ENCODE measurements at regions not wholly inside any gene's neighbourhood (a gene's known extent, or its start where the extent isn't known, plus 50 kb on each side); places are given as distances from the start of the nearest gene placed in this dataset.

DNA sequence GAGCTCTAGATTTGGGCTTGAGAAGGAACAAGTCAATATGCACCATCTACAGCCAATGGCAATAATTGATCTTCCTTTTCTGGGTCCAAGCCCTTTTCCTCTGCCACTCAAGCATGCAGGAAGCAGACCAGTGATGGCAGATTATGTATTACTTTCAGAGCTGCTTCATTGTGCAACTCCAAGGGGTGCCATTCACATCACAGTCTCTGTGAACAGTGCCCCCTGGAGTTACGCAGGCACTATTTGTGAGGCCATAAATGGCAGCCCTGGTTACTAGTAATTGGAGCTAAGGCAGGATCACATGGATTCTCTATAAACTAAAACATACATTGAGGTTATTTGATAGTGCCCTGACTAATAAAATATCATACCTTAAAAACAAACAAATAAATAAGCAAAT lies 313.4 kb upstream of the SLC7A11 start:
- no peak overlapping the region for H3K27ac ChIP-seq (ENCODE audit: insufficient read depth, low read depth, low read length)
- no peaks in the 10 kb centered on the region for H3K79me2 ChIP-seq (ENCODE audit: control insufficient read depth, insufficient read depth, low read length)
- no peaks in the 10 kb centered on the region for H4K20me1 ChIP-seq (replicated peaks; ENCODE audit: control insufficient read depth, extremely low read depth, insufficient read depth, low read length)
- H3K9me3 ChIP-seq (replicated peaks; ENCODE audit: control insufficient read depth, insufficient read depth, low read length), result no peaks in the 10 kb centered on the region
- DNase-seq (ENCODE audit: low read depth, low spot score) (no peak), FAIRE-seq (peak; percentile 59)
- BruUV-seq (replicated peaks), result no TSS peak
- H3K4me2 ChIP-seq (ENCODE audit: insufficient read depth, low read length), result no peak overlapping the region
- H3K36me3 ChIP-seq (ENCODE audit: control insufficient read depth in 2 of 2, extremely low read depth in 1 of 2, insufficient read depth in 2 of 2, low read length in 2 of 2), result no peaks in the 10 kb centered on the region
- POLR2A ChIA-PET, result no interaction called here
- H2AFZ ChIP-seq (ENCODE audit: low read depth, low read length), result no peak overlapping the region
- CTCF ChIA-PET, result interaction anchor here (0.6 to 1.3 kb wide), 18 partner anchors 12 to 1430 kb away, joined by 3 to 7 read pairs (median 3); partner anchors contain the start of gene SLC7A11
- TF ChIP-seq GATA2 (IDR thresholded peaks at IDR 0.05; ENCODE audit: insufficient read depth, insufficient read length, low read depth, low read length), result no peak
- TF ChIP-seq, protein P1, sequence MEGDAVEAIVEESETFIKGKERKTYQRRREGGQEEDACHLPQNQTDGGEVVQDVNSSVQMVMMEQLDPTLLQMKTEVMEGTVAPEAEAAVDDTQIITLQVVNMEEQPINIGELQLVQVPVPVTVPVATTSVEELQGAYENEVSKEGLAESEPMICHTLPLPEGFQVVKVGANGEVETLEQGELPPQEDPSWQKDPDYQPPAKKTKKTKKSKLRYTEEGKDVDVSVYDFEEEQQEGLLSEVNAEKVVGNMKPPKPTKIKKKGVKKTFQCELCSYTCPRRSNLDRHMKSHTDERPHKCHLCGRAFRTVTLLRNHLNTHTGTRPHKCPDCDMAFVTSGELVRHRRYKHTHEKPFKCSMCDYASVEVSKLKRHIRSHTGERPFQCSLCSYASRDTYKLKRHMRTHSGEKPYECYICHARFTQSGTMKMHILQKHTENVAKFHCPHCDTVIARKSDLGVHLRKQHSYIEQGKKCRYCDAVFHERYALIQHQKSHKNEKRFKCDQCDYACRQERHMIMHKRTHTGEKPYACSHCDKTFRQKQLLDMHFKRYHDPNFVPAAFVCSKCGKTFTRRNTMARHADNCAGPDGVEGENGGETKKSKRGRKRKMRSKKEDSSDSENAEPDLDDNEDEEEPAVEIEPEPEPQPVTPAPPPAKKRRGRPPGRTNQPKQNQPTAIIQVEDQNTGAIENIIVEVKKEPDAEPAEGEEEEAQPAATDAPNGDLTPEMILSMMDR (IDR thresholded peaks at IDR 0.05; ENCODE audit: extremely low read depth in 1 of 2, insufficient read depth in 1 of 2, low read depth in 1 of 2, low read length in 2 of 2), result peak; percentile 20 to 23
- H3K9ac ChIP-seq (replicated peaks; ENCODE audit: extremely low read depth, insufficient read depth, low read length), result no peak overlapping the region
- no peaks in the 10 kb centered on the region for H3K4me1 ChIP-seq (ENCODE audit: control insufficient read depth, extremely low read depth, insufficient read depth, low read length)
- H3K4me3 ChIP-seq (replicated peaks in 1 of 3; ENCODE audit: insufficient read depth in 1 of 3, low read depth in 1 of 3, low read length in 3 of 3), result no peak overlapping the region
- dilution Hi-C loops (cut with MboI; ENCODE audit: extremely low pct_ligation_motif_present, low sequenced_read_pairs) (no loop called here), intact Hi-C loops (cut with micrococcal nuclease) (no loop called here)
- H3K27me3 ChIP-seq (ENCODE audit: control insufficient read depth in 2 of 2, insufficient read depth in 2 of 2, low read length in 2 of 2), result no peaks in the 10 kb centered on the region
- no peaks in the 10 kb centered on the region for H3K9me1 ChIP-seq (replicated peaks; ENCODE audit: control insufficient read depth, extremely low read depth, insufficient read depth, low read length)

DNA sequence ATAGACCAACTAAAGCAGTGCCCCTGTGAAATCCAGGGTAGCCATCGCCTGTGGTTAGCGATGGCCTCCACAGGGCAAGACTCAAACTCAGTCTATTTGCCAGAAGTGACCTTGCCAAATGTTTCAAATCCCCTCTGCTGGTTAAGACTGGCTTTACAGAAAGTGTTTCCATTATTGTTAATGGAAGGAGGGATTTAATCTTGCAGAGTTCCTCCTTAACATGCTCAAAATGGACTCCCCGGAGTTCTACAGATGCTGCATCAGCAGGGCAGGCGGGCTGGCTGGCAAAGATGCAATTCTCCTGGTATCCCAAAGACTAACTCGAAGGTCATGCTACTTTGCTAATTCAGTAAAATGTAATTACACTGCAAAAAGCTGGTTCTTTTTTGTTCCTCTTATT lies 313.0 kb upstream of the SLC7A11 start:
- Histone ChIP-seq H3K4me3 (replicated peaks in 1 of 3; ENCODE audit: insufficient read depth in 1 of 3, low read depth in 1 of 3, low read length in 3 of 3) (no peak overlapping the region), H3K9me1 (replicated peaks; ENCODE audit: control insufficient read depth, extremely low read depth, insufficient read depth, low read length) (no peaks in the 10 kb centered on the region), H3K79me2 (ENCODE audit: control insufficient read depth, insufficient read depth, low read length) (no peaks in the 10 kb centered on the region), H2AFZ (ENCODE audit: low read depth, low read length) (no peak overlapping the region), H3K9me3 (replicated peaks; ENCODE audit: control insufficient read depth, insufficient read depth, low read length) (no peaks in the 10 kb centered on the region), H3K4me2 (ENCODE audit: insufficient read depth, low read length) (no peak overlapping the region), H3K27ac (ENCODE audit: insufficient read depth, low read depth, low read length) (no peak overlapping the region), H3K4me1 (ENCODE audit: control insufficient read depth, extremely low read depth, insufficient read depth, low read length) (no peaks in the 10 kb centered on the region), H3K9ac (replicated peaks; ENCODE audit: extremely low read depth, insufficient read depth, low read length) (no peak overlapping the region), H4K20me1 (replicated peaks; ENCODE audit: control insufficient read depth, extremely low read depth, insufficient read depth, low read length) (no peaks in the 10 kb centered on the region), H3K27me3 (ENCODE audit: control insufficient read depth in 2 of 2, insufficient read depth in 2 of 2, low read length in 2 of 2) (no peaks in the 10 kb centered on the region), H3K36me3 (ENCODE audit: control insufficient read depth in 2 of 2, extremely low read depth in 1 of 2, insufficient read depth in 2 of 2, low read length in 2 of 2) (no peaks in the 10 kb centered on the region)
- FAIRE-seq (no peak), DNase-seq (ENCODE audit: low read depth, low spot score) (no peak)
- ChIA-PET CTCF (interaction anchor here (0.8 to 1.3 kb wide), 17 partner anchors 12 to 1430 kb away, joined by 3 to 7 read pairs (median 3); partner anchors contain the start of gene SLC7A11), POLR2A (no interaction called here)
- no TSS peak for BruUV-seq (replicated peaks)
- TF ChIP-seq FOS (IDR thresholded peaks at IDR 0.05; ENCODE audit: borderline replicate concordance, insufficient read depth, low read length) (no peak), EZH2 (IDR thresholded peaks at IDR 0.05; ENCODE audit: borderline replicate concordance, low read depth, low read length, severe bottlenecking) (no peak), JUN (IDR thresholded peaks at IDR 0.05; ENCODE audit: borderline replicate concordance, insufficient read depth, insufficient read length, low read depth) (no peak), POLR2AphosphoS5 (IDR thresholded peaks at IDR 0.05; ENCODE audit: insufficient read depth, low read depth, low read length) (no peak)
- TF ChIP-seq, protein P2, sequence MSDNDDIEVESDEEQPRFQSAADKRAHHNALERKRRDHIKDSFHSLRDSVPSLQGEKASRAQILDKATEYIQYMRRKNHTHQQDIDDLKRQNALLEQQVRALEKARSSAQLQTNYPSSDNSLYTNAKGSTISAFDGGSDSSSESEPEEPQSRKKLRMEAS (IDR thresholded peaks at IDR 0.05; ENCODE audit: insufficient read depth, insufficient read length), result no peak
- TF ChIP-seq, protein P1 (IDR thresholded peaks at IDR 0.05; ENCODE audit: extremely low read depth in 1 of 2, insufficient read depth in 1 of 2, low read depth in 1 of 2, low read length in 2 of 2), result no peak
- dilution Hi-C loops (cut with MboI; ENCODE audit: extremely low pct_ligation_motif_present, low sequenced_read_pairs) (no loop called here), intact Hi-C loops (cut with micrococcal nuclease) (no loop called here)
